Activated CD4-positive, CD25-positive, alpha-beta regulatory T cell treated with anti-CD3 and anti-CD28 coated beads, Interleukin-2, amount 50 U/mL, for 72 hours (primary cell): ENCODE measurements at regions not wholly inside any gene's neighbourhood (a gene's known extent, or its start where the extent isn't known, plus 50 kb on each side); places are given as distances from the start of the nearest gene placed in this dataset.

Source experiments
- DNase-seq: peaks from one replicate; pipeline ENCODE4 v3.0.0; 2021

GRCh38 chr3:24598695-24599470, 104.2 kb upstream of the THRB start:
- DNase-seq: no peak

- DNase-seq: no peak
Measured at GRCh38 chr3:24601066-24601939, 106.7 kb upstream of the THRB start.

- DNase-seq: no peak
Measured at GRCh38 chr3:24604215-24604614, 109.6 kb upstream of the THRB start.

- no peak for DNase-seq
Measured at GRCh38 chr3:24605511-24606028, 110.9 kb upstream of the THRB start.

GRCh38 chr3:24607281-24607680, 112.6 kb upstream of the THRB start:
- no peak for DNase-seq

- no peak for DNase-seq
Measured at GRCh38 chr3:24608701-24609390, 114.2 kb upstream of the THRB start.

- no peak for DNase-seq
Measured at GRCh38 chr3:24614359-24614758, 119.7 kb upstream of the THRB start.

GRCh38 chr3:24615177-24615576, 120.5 kb upstream of the THRB start:
- no peak for DNase-seq

- DNase-seq: no peak
Measured at GRCh38 chr3:24616110-24616829, 121.6 kb upstream of the THRB start.

GRCh38 chr3:24622138-24622537, 127.5 kb upstream of the THRB start:
- no peak for DNase-seq

GRCh38 chr3:24622696-24623225, 128.1 kb upstream of the THRB start:
- no peak for DNase-seq

- no peak for DNase-seq
Measured at GRCh38 chr3:24623657-24624056, 129.0 kb upstream of the THRB start.

- no peak for DNase-seq
Measured at GRCh38 chr3:24624938-24625681, 130.5 kb upstream of the THRB start.

GRCh38 chr3:24628523-24629258, 134.0 kb upstream of the THRB start:
- no peak for DNase-seq

- DNase-seq: no peak
Measured at GRCh38 chr3:24631481-24631880, 136.8 kb upstream of the THRB start.

- no peak for DNase-seq
Measured at GRCh38 chr3:24639061-24639460, 144.4 kb upstream of the THRB start.

GRCh38 chr3:24639481-24640329, 145.1 kb upstream of the THRB start:
- DNase-seq: no peak

GRCh38 chr3:24640330-24640877, 145.8 kb upstream of the THRB start:
- no peak for DNase-seq

GRCh38 chr3:24641628-24642027, 147.0 kb upstream of the THRB start:
- no peak for DNase-seq

GRCh38 chr3:24645047-24645446, 150.4 kb upstream of the THRB start:
- no peak for DNase-seq
